Left cardiac atrium (tissue), 4 donors: ENCODE measurements at regions not wholly inside any gene's neighbourhood (a gene's known extent, or its start where the extent isn't known, plus 50 kb on each side); places are given as distances from the start of the nearest gene placed in this dataset.
"Not testable (repeated sequence)": the region's sequence is repeated elsewhere in the genome, so short reads cannot be mapped to it uniquely, and the experiment has no call there.

ENCODE experiments used
- ATAC-seq, 2 donors: fragments of 200-7000 bp; cut with Tn5 transposase; one replicate each; pipeline ENCODE4 v1.9.1; 2020; ENCODE audit warnings: mild to moderate bottlenecking in 2 of 2, moderate library complexity in 2 of 2
- DNase-seq: peaks from one replicate; pipeline ENCODE4 v3.0.0-alpha.2; 2020
- intact Hi-C, 2 donors: fragments of 100-400 bp; cut with DNase I; formaldehyde crosslinking; loops; one replicate each; pipeline versions ENCODE4 v1.14.1 to v1.15.1; 2022 to 2023
- donor health status: DM: no; HTN: yes; CAD: no.
- donor health status: DM: no; HTN: yes; CAD: no; lungs with severe emphysema.
- donor health status: DM: yes; HTN: yes; CAD: no.
- donor health status: Dilated cardiomyopathy.

DNA sequence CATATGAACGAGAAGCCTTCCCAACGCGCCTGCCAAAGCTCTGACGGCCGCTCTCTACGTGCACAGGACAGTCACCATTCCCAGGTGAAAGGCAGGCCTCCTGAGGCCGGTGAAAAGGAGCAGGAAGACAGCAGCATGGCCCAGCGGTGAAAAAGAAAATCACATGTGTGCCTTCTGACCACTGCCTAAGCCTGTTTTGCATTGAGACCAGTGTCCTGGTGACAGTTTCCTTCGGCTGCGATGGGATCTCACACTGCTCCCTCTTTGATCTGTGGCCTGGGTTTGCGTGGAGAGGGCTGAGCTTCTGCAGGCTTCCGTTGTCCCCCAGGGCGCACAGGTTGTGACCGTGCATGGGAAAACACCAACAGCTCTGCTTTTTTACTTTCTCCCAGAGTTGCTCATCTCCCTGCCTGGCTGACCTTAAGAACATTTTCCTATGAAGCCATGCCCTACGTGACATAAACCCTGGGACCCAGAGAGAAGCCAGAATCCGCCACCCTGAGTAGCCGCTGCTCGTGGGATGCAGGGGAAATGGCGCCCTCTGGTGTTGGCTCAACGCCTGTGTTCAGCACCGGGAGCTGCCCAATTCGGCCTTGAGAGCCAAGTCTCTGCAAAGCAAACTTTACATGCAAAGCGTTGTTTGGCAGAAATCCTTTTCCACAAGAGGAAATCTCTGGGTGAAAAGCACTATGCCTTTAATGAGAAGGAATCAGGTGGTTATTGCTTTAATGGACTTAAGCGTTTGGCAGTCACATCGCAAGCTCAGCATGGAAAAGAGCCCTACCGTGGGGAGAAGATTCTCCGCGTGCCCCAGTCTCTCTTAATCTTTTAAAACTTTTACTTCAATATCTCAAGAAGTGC lies 112.2 kb upstream of the GPR12 start:
- ATAC-seq = peak; percentile 37 to 44
- peak; percentile 56 for DNase-seq
- intact Hi-C loops = loop anchor here (1.0 to 5.0 kb wide), 3 partner anchors 55 to 165 kb away; no protein-coding TSS in a partner anchor

- intact Hi-C loops = no loop called here
- DNase-seq (no peak), ATAC-seq (no peak)
Observed at GRCh38 chr13:26867451-26868091, 107.0 kb upstream of the GPR12 start.

DNA sequence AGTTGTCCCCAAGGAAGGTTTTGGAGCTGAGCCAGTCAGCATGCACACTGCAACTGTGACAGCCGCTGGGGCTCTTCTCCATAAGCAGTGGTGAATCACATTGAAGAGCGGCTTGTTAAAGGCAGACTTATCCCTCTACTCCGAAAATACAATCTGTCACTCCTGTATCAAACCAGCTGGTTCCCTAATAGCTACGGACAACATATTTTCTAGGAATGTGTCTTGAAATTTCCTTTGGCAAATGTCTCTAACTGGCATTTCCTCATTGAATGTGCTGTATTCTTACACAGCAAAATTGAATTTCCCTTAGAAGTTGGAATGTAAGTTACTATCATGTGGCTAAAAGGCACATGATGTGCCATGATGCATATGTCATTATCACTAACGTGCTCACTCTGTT lies 104.0 kb upstream of the GPR12 start:
- intact Hi-C loops = no loop called here
- DNase-seq = no peak
- no peak for ATAC-seq

DNA sequence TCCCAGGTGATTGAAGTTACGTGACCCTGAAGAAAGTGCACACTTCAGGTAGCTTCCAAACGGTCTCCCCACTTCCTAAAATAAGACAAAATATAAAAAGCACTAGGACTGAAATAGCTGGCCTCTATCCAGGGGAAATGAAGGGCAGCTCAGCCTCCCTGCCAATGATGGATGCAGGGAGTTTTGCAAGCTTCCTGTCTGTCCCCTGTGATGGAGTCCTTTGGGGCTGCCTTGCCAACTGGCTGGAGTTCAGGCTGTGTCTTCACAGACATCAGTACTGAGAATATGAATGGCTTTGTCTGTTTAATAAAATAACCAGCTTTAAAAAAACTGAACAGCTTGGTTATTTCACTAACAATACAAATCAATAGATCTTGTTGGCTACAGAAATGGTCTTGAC lies 101.4 kb upstream of the GPR12 start:
- intact Hi-C loops = no loop called here
- DNase-seq = no peak
- no peak for ATAC-seq

DNA sequence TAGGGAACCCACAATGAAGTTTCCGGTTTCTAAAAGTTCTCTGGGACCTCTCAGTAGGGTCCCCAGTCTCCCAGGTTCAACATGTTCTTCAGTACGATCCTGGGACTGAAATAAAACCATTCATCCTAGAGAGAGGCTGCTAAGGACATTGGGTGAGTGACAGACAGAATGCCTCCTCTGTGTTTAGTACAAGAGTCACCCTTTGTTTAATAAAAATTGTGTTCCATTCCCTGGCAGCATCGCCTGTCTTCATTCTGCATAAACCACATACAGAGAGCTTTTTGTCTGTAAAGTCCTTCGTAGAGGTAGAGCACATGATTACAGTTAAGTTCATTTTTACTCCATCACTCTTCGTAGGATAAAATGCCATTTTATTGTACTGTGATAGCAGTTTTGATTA lies 95.3 kb upstream of the GPR12 start:
- ATAC-seq = no peak
- intact Hi-C loops = no loop called here

DNA sequence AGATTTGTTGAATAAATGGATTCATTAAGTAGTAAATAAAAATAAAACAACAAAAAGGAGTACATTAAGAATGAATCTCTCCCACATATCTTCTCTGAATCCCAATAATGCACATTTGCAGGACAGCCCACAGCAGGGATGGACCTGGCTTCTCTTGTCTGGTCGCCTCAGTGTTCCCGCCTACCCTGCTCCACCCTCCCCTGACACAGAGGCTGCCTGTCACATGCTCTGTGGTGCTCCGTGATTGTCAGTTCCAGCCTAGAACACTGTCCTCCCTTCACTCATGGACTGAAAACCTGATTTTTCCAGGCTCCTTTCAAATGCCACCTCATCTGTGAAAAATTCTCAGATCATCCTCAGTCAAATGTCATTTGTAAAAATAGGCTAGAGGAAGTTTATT lies 94.5 kb upstream of the GPR12 start:
- no peak for ATAC-seq

More for the DNA sequence above, 95.3 kb upstream of the GPR12 start:
- no peak for DNase-seq

GRCh38 chr13:26853323-26853722 lies 92.7 kb upstream of the GPR12 start:
- ATAC-seq (no peak), DNase-seq (no peak)
- intact Hi-C loops = no loop called here

More for the DNA sequence above, 94.5 kb upstream of the GPR12 start:
- intact Hi-C loops = no loop called here
- DNase-seq = no peak

DNA sequence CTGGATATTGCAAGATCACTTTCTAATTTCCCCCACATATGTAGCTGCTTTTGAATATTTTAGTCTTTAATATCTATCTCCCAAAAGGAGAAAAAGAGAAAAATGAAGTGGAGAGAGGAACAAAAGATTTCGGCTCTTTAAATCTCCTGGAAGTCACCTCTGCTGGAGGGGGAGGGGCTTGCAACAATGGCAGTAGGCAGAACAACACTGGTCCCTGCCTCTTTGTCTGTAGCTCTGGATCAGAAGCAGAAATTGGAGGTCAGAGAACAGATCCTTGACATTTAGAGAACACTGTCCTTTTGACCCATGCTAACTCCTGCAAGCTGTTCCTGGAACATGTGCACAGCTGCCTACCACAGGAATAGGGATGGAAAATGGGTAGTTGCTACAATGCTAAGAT lies 86.7 kb upstream of the GPR12 start:
- ATAC-seq = no peak
- intact Hi-C loops = no loop called here

GRCh38 chr13:26845063-26845462 lies 84.5 kb upstream of the GPR12 start:
- DNase-seq, intact Hi-C loops: not testable (repeated sequence)

More for the DNA sequence above, 86.7 kb upstream of the GPR12 start:
- DNase-seq = no peak

DNA sequence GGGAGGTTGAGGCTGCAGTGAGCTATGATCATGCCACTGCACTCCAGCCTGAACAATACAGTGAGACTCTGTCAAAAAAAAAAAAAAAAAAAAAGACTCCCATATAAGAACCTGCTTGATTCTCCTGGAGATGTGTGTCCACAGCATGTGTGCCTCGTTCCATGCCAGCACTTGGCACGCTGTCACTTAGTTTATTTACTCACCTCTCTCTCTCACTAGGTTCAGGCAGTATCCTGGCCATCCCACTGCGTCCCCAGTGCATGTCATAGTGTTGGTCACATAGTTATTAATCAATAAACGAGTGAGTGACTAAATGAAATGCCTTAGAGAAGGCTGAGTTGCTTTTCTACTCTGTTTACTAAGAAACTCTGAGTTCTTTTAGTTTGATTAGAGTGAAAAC lies 79.1 kb upstream of the GPR12 start:
- intact Hi-C loops = no loop called here
- DNase-seq = no peak
- ATAC-seq = no peak

More at GRCh38 chr13:26845063-26845462, 84.5 kb upstream of the GPR12 start:
- ATAC-seq = not testable (repeated sequence)

DNA sequence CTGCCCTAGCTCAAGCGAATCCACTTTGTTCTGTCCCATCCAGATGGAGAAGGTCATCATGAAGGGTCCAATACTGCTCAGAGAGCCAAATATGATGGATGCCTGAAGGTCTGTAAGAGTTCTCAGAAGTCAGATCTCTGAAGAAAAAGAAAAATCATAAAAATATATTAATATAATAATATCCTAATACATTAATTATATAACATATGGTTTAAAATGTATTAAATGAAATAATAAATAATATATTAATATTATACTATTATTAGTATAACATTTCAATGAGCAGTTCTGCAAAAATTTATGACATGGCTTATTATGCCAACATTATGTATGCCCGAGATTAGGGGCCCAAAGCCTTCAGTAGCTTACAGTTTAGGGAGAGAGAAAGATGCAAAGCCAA lies 78.2 kb upstream of the GPR12 start:
- ATAC-seq = no peak
- intact Hi-C loops = no loop called here
- DNase-seq = no peak

GRCh38 chr13:26837997-26838396 lies 77.4 kb upstream of the GPR12 start:
- DNase-seq = no peak
- intact Hi-C loops = no loop called here
- ATAC-seq = no peak

DNA sequence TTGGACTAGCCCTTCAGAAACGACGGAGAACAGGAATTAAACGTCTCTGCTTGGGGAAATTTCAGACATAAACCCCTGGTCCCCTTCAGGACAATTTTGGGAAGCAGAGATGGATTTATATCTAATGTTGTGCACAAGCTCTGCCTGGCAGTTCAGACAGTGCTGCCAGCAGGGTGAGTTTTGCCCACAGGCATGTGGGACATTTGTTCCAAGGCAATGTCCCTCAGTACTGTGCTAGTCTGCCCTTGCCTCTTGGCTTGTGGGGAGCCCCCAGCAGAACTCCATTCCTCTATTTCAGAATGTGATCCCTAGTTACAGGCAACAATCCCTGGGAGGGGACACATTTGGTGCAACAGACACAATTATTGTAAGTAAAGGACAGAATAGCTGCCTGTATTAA lies 76.5 kb upstream of the GPR12 start:
- no peak for ATAC-seq

DNA sequence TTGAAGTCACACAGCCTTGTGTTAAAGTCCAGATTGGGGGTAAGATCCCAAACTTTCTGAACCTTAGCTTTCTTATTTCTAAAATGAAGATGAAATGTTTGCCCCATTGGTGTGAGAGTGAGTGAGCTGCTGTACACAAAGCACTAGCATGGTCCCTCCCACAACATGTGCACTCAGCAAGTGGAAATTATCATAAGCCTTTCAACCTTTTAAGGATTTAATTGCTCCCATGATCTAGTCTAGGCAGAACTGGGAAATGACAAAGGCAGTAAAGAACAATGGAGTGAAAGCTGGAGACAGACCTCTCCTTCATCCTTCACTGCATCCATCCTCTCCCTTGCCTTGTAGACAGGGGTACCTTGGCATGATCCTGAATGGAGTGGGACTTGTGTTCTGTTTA lies 76.0 kb upstream of the GPR12 start:
- ATAC-seq (no peak), DNase-seq (no peak)
- intact Hi-C loops = no loop called here

More for the DNA sequence above, 76.5 kb upstream of the GPR12 start:
- no peak for DNase-seq
- intact Hi-C loops = no loop called here

- ATAC-seq (no peak), DNase-seq (no peak)
- intact Hi-C loops = no loop called here
Observed at GRCh38 chr13:26834646-26835045, 74.1 kb upstream of the GPR12 start.

DNA sequence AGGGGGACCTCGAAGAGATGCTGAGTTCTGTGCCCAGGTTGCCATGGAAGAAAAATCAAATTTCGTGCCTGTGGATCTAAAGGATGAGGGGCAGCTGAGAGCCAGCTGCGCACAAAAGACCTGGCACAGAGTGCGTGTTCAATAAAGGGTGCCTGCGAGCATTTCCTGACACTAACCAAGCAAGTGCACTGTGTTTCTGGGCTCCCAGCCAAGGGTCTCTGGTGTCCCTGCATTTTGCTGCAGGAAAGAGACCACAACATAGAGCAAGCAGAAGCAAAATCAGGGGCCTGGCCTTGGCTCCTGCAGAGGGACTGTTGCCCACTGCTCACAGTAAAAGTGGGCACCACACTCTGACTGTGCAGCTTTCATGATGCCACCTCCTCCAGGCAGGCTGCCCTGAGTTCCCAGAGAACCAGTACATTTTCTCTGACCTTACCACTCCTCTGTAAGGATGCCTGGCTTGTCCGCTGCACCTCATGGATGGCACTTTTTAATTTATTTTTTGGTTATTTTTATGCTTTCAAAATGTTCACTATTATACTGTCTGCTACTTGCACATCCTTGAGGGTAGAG lies 70.8 kb upstream of the GPR12 start:
- intact Hi-C loops = no loop called here
- DNase-seq = no peak
- ATAC-seq = no peak

DNA sequence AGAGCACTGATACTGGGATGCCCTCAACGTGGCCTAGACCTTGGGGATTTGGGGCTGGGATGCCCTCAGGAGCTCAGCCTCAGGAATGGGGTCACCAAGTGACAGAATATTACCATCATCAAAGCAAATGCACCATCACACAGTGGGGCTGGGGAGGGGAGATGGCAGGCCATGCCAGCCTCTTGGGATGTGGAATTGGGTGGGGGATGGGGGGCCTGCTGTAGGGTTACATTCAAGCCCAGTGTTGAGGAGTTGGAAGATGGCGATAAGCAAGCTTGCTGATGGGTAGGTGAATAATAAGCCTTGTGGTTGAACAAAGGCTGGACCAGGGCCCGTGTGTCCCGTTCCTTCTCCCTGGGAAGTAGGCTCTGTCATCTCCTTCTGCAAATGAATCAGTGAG lies 69.1 kb upstream of the GPR12 start:
- DNase-seq (no peak), ATAC-seq (no peak)
- intact Hi-C loops = no loop called here

- DNase-seq = no peak
- intact Hi-C loops = no loop called here
- ATAC-seq = no peak
Observed at GRCh38 chr13:26824581-26824980, 64.0 kb upstream of the GPR12 start.

DNA sequence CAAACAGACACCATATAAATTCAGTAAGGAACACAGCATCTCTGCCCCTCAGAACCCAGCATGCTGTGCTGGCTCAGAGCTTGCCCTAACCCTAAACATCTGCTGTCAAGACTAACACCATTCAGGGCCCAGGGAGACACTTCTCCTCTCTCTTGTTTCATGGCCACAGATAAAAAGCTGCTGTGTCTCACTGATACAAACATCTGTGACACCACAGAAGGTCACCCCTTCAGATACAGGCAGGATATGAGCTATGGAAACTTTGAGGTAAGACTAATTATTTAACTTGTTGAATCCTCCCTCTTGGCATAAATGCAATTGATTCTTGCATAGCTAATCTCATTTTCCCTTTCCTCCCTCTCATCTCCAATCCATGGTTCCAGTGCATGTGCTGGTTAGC lies 61.6 kb upstream of the GPR12 start:
- ATAC-seq (no peak), DNase-seq (no peak)
- intact Hi-C loops = no loop called here

DNA sequence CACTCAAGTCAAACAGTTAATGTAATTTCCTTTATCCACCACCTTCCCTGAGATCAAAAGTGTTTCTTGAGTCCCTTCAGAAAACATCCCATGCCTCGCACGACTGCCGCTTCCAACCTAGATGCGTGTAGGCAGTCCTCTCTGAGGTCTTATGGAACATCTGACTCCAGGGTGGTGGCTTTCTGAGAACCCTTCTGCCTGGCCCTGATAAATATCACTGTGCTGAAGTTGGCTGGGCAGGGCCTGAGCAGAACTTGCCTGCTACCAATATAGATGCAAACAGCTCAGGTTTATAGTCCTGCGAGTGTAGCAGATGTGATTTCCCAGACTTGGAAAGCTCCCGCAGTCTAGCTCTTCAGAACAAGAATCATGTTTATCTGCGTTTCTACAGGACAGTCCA lies 61.1 kb upstream of the GPR12 start:
- intact Hi-C loops = no loop called here
- no peak for DNase-seq

More for the DNA sequence above, 61.1 kb upstream of the GPR12 start:
- ATAC-seq = no peak
